Spinal cord (tissue), 9 donors: ENCODE measurements at regions not wholly inside any gene's neighbourhood (a gene's known extent, or its start where the extent isn't known, plus 50 kb on each side); places are given as distances from the start of the nearest gene placed in this dataset.

ENCODE experiments used
- DNase-seq, 6 donors: peaks; one replicate each; pipeline versions ENCODE4 v3.0.0 to v3.0.0-alpha.2; 2013 to 2015; ENCODE audit warnings: low spot score in 6 of 6, low read depth in 4 of 6
- H3K27ac ChIP-seq: one replicate; pipeline ENCODE4 v1.5.1; 2013; ENCODE audit warnings: low read depth, low read length, control low read depth
- H3K27me3 ChIP-seq: one replicate; pipeline ENCODE4 v1.6.1; 2013; ENCODE audit warnings: low read length; ENCODE audit not compliant: control insufficient read depth, insufficient read depth
- H3K36me3 ChIP-seq: one replicate; pipeline ENCODE4 v1.6.1; 2013; ENCODE audit warnings: low read length; ENCODE audit not compliant: control insufficient read depth, insufficient read depth
- H3K4me1 ChIP-seq: one replicate; pipeline ENCODE4 v1.6.1; 2013; ENCODE audit warnings: low read length; ENCODE audit not compliant: control insufficient read depth, insufficient read depth
- H3K4me3 ChIP-seq: one replicate; pipeline ENCODE4 v1.5.1; 2013; ENCODE audit warnings: low read depth, low read length, control low read depth
- H3K9me3 ChIP-seq: one replicate; pipeline ENCODE4 v1.6.1; 2013; ENCODE audit warnings: low read length; ENCODE audit not compliant: control insufficient read depth, insufficient read depth
- WGBS: methylation state at CpG from one replicate; pipeline ENCODE4 v1.1.5; 2013; ENCODE audit warnings: missing lambda C conversion rate; ENCODE audit not compliant: insufficient coverage; 5-methylcytosine and 5-hydroxymethylcytosine counted together
- donor health status: healthy.

DNA sequence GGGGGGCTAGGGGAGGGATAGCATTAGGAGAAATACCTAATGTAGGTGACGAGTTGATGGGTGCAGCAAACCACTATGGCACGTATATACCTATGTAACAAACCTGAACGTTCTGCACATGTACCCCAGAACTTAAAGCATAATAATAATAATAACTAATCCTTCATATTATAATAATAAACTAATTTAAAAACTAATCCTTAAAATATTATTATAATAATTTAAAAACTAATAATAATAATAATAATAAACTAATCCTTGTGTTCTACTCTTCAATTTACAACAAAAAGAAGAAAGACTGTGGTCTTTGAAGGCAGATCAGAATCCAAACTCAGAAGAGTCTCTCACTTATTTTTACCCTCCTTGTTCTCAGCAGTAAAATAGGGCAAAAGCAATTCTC is 774.9 kb downstream of the CDH8 start:
- no peak overlapping the region for H3K4me3 ChIP-seq
- no peaks in the 10 kb centered on the region for H3K36me3 ChIP-seq
- H3K27me3 ChIP-seq: no peaks in the 10 kb centered on the region
- H3K9me3 ChIP-seq: no peaks in the 10 kb centered on the region
- H3K27ac ChIP-seq: no peak overlapping the region
- WGBS: no CpG with 5 or more reads among the region's 3 CpGs
- no peaks in the 10 kb centered on the region for H3K4me1 ChIP-seq
- DNase-seq: no peak

DNA sequence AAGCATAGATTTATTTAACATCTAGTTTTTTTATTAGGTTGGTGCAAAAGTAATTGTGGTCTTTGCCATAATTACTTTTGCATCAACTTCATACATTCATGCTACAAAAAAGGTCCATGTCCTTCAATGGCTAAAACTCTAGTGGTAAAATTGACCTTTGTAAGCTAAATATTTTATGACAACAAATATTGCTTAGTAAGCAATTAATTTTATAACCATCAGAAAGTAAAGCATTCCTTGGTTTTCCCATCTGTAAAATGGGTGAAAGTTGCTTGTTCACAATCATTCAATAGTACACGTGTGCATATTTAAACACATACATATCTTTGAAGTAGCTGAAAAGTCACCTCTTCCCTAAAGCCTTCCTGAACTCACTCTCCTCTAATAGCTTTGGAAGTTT is 789.6 kb downstream of the CDH8 start:
- Histone ChIP-seq H3K9me3 (no peaks in the 10 kb centered on the region), H3K4me1 (no peaks in the 10 kb centered on the region), H3K36me3 (no peaks in the 10 kb centered on the region), H3K27ac (no peak overlapping the region), H3K27me3 (no peaks in the 10 kb centered on the region), H3K4me3 (no peak overlapping the region)
- WGBS: no CpG with 5 or more reads among the region's 1 CpG
- no peak for DNase-seq

DNA sequence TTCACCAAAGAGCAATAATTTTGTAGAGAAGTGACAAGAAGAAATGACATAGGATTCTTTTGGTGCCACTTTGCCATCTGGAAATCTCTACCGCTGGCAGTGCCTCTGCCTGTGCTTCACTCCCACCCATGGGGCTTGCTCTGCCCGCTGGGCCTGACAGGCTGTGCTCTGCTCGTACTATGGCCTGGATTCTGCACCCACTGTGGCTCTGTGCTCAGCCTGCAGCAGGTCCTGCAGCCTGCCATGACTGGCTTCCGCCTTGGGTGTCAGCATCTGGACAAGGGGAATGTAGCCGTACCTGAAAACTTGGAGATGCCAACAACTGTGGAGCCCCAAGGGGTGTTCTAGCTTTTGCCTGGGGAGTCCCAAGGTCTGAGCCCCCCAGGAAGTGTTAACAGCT is 792.3 kb downstream of the CDH8 start:
- H3K36me3 ChIP-seq: no peaks in the 10 kb centered on the region
- no peaks in the 10 kb centered on the region for H3K4me1 ChIP-seq
- WGBS: 94% methylated on average over 5 of the region's 5 CpGs
- no peak overlapping the region for H3K27ac ChIP-seq
- no peaks in the 10 kb centered on the region for H3K9me3 ChIP-seq
- DNase-seq: no peak
- H3K27me3 ChIP-seq: no peaks in the 10 kb centered on the region
- no peak overlapping the region for H3K4me3 ChIP-seq

DNA sequence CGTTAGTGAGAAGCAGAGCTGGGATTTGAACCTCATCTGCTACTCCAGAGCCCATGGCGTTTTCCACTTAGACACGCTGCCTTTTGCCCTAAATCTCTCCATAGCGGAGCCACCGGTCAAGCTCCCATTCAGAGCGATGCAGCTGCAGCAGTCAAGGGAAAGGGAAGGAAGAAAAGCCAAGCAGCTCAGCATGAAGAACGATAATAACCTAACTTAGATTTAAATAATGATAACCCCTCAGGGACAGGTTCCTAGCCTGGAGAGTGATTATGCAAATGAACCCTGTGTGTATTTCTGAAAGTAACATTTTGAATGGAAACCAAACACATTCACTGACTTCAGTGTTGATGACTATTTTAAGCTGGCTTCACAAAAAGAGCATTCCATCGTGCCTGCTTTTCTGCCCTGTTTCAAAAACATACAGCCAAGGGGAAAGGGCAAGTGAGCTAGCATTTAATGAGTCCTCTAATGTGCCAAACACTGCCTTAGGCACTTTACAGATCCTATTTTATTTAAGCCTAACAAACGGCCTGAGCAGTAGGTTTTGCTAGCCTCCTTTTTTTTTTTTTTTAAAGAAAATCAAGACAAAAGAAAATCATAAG is 798.3 kb downstream of the CDH8 start:
- Histone ChIP-seq H3K9me3 (no peaks in the 10 kb centered on the region), H3K27ac (no peak overlapping the region), H3K4me3 (no peak overlapping the region), H3K36me3 (no peaks in the 10 kb centered on the region), H3K4me1 (no peaks in the 10 kb centered on the region), H3K27me3 (no peaks in the 10 kb centered on the region)
- WGBS: 20% methylated on average over 1 of the region's 9 CpGs
- DNase-seq: peak in 3 of 6 donors; percentile 8 to 79 (median 10)

DNA sequence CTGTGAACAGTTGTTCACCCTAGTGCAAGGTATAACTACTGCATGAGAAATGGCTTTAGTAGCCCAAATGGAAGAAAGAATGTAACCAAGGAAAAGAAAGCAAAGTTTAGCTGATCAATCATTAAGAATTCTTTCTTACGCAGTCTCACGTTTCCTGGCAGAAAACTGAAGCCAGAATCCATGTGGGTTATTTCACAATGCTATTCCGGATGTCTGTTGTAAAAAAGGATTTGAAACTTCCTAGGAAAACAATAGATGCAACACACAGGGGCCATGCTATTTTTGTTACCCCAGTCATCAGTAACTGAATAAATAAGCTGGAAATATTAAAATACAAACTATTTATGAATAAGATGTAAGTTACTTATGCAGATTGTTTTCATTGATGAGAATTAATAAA is 802.5 kb downstream of the CDH8 start:
- Histone ChIP-seq H3K27ac (no peak overlapping the region), H3K9me3 (no peaks in the 10 kb centered on the region), H3K4me3 (no peak overlapping the region), H3K4me1 (no peaks in the 10 kb centered on the region), H3K36me3 (no peaks in the 10 kb centered on the region), H3K27me3 (no peaks in the 10 kb centered on the region)
- no peak for DNase-seq
- WGBS: no CpG with 5 or more reads among the region's 3 CpGs

DNA sequence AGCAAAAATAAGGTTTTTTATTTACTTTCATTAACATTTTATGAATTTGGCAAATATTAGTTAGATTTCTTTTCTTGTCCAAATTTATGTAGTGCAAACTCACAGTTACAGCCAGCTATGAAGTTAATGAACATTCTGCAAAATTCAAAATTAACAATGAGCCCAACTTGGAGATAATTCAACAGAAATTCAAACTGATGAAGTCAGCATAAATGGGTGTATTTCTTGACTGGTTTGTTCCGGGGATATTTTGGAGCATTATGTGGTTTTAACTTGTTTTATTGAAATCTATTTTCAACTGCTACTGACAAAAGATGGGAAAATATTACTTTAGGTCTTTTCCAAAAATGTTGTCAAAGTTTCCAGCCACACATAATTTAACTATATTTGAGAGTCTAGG is 807.9 kb downstream of the CDH8 start:
- Histone ChIP-seq H3K9me3 (no peaks in the 10 kb centered on the region), H3K27ac (no peak overlapping the region), H3K4me3 (no peak overlapping the region), H3K4me1 (no peaks in the 10 kb centered on the region), H3K36me3 (no peaks in the 10 kb centered on the region), H3K27me3 (no peaks in the 10 kb centered on the region)
- no peak for DNase-seq
- WGBS: no CpG with 5 or more reads among the region's 1 CpG

DNA sequence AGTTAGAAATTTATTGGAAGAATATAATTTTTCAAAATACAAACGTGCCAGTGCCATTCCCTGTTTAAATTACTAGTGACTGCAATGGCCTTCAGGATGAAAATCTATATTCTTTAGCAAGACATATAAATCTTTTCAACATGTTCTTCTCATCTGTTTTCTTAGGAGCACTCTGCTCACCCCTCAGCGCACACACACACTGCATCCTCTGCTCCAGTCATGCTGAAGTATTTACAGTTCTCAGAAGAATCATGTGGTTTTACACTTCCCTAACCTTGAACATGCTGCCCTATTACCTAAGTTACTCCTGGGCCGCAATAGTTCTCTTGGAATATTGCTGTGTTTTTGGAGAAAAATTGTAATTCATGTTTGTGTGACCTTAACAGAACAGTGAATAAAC is 820.6 kb downstream of the CDH8 start:
- no peak overlapping the region for H3K4me3 ChIP-seq
- 57% methylated on average over 1 of the region's 3 CpGs for WGBS
- H3K36me3 ChIP-seq: no peaks in the 10 kb centered on the region
- H3K27ac ChIP-seq: no peak overlapping the region
- peak in 1 of 6 donors; percentile 31 for DNase-seq
- H3K9me3 ChIP-seq: no peaks in the 10 kb centered on the region
- no peaks in the 10 kb centered on the region for H3K27me3 ChIP-seq
- H3K4me1 ChIP-seq: no peaks in the 10 kb centered on the region

DNA sequence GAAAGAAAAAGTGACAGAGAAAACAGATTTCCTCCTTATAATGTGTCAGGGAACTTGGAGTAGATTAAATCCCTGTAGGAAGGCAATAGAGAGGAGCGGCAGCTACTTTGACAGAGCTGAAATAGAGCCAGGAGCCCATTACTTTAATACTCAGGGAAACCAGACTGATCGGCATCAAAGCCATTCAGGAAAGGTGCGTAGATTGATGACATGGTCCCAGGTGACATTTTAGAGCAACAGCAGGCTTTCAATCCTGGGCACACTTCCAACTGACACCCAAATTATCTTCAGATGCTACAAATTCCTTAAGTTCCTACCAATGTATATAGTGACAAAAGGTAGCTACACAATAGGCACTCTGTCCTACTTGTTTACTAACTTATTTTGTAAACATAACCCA is 821.5 kb downstream of the CDH8 start:
- Histone ChIP-seq H3K27ac (no peak overlapping the region), H3K27me3 (no peaks in the 10 kb centered on the region), H3K36me3 (no peaks in the 10 kb centered on the region), H3K4me1 (no peaks in the 10 kb centered on the region), H3K4me3 (no peak overlapping the region), H3K9me3 (no peaks in the 10 kb centered on the region)
- DNase-seq: peak in 1 of 6 donors; percentile 46
- WGBS: 73% methylated on average over 2 of the region's 3 CpGs

DNA sequence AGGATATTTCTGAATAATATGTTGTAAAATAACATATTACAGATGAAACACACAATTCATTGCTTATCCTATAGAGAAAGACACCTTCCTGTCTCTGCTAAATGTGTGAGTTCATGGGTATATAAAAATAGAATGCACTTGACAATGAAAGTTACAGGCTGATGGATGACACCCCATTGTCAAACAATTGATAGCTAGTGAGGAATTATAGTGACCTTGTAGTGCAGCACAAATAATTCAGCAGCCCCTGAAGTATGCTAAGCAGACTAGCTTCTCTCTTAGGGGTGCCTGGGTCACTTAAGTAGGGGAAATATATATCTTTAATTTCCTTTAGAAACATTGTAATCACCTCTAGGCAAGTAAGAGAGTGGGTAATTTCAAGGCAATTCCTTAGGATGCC is 826.2 kb downstream of the CDH8 start:
- H3K36me3 ChIP-seq: no peaks in the 10 kb centered on the region
- no peaks in the 10 kb centered on the region for H3K4me1 ChIP-seq
- no peaks in the 10 kb centered on the region for H3K9me3 ChIP-seq
- no peaks in the 10 kb centered on the region for H3K27me3 ChIP-seq
- H3K27ac ChIP-seq: no peak overlapping the region
- peak in 1 of 6 donors; percentile 22 for DNase-seq
- H3K4me3 ChIP-seq: no peak overlapping the region

DNA sequence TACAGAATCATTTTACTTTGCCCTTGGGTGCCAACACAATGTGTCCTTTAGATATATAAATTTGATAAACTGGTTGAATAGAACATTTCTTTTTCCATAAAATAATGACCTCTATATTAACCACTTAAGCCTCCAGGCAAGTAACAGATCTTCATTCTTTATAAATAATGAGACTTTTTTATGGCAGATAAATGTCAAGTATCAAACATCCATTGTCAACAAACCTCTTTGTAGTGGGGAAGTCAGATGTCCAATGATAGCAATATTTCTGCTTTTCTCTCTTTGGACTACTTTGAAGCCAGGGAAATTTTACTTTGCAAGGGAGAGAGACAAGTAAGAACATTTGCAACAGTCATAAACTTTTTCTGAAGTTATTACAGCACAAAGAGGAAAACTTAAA is 841.2 kb downstream of the CDH8 start:
- Histone ChIP-seq H3K27me3 (no peaks in the 10 kb centered on the region), H3K9me3 (no peaks in the 10 kb centered on the region), H3K36me3 (no peaks in the 10 kb centered on the region), H3K4me1 (no peaks in the 10 kb centered on the region), H3K27ac (no peak overlapping the region), H3K4me3 (no peak overlapping the region)
- DNase-seq: no peak
